Progenitor cell of endocrine pancreas (in vitro differentiated cells): ENCODE measurements at regions not wholly inside any gene's neighbourhood (a gene's known extent, or its start where the extent isn't known, plus 50 kb on each side); places are given as distances from the start of the nearest gene placed in this dataset.
A peak's percentile ranks its signal among the peaks of the same experiment; 100 is the strongest.

Experiments used
- DNase-seq: peaks from one replicate; pipeline ENCODE4 v3.0.0; 2021; ENCODE audit warnings: low spot score; ENCODE audit not compliant: unreplicated experiment
- H3K27ac Mint-ChIP-seq: 2 replicates; pipeline ENCODE4 v1.8.0; 2021; ENCODE audit warnings: mild to moderate bottlenecking, moderate library complexity, mixed read lengths
- H3K27me3 Mint-ChIP-seq: 2 replicates; pipeline ENCODE4 v1.8.0; 2021; ENCODE audit warnings: mixed read lengths
- H3K36me3 Mint-ChIP-seq: 2 replicates; pipeline ENCODE4 v1.8.0; 2022; ENCODE audit warnings: mixed read lengths; ENCODE audit not compliant: insufficient read depth
- H3K4me1 Mint-ChIP-seq: 2 replicates; pipeline ENCODE4 v1.8.0; 2021; ENCODE audit warnings: low read depth, mixed read lengths
- H3K4me3 Mint-ChIP-seq: 2 replicates; pipeline ENCODE4 v1.8.0; 2021; ENCODE audit warnings: low read depth, mild to moderate bottlenecking, moderate library complexity, mixed read lengths
- H3K9me3 Mint-ChIP-seq: 2 replicates; pipeline ENCODE4 v1.8.0; 2021; ENCODE audit warnings: low read depth, mixed read lengths
- CTCF ChIP-seq: fragments of 200-600 bp; sonication (generic); IDR thresholded peaks from one replicate; pipeline ENCODE4 v1.5.0; 2021; ENCODE audit warnings: antibody characterized with exemption, mild to moderate bottlenecking; ENCODE audit not compliant: unreplicated experiment

DNA sequence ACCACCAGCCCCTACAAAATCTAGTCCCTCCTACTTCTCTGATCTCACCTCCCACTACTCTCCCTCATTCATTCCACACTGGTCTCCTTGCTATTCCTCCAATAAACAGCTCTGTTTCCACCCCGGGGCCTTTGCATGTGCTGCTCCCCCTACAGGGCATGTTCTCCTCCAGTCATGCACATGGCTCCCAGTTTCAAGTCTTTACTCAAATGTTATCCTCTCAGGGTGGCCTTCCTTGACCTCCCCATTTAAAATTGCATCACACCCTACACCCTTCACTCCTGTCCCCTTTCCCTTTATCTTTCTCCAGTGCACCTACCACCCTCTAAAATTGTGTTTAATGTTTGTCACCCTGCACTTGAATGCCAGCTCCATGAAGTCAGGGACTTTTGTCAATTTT lies 174.5 kb downstream of the MRPL14 start:
- Mint-ChIP-seq H3K9me3 (peaks cover 6% of the 10 kb centered on the region), H3K27me3 (no peaks in the 10 kb centered on the region), H3K27ac (no peak overlapping the region), H3K4me3 (no peak overlapping the region), H3K4me1 (peaks cover 9% of the 10 kb centered on the region), H3K36me3 (no peaks in the 10 kb centered on the region)
- DNase-seq: no peak
- peak; percentile 23 for TF ChIP-seq CTCF

DNA sequence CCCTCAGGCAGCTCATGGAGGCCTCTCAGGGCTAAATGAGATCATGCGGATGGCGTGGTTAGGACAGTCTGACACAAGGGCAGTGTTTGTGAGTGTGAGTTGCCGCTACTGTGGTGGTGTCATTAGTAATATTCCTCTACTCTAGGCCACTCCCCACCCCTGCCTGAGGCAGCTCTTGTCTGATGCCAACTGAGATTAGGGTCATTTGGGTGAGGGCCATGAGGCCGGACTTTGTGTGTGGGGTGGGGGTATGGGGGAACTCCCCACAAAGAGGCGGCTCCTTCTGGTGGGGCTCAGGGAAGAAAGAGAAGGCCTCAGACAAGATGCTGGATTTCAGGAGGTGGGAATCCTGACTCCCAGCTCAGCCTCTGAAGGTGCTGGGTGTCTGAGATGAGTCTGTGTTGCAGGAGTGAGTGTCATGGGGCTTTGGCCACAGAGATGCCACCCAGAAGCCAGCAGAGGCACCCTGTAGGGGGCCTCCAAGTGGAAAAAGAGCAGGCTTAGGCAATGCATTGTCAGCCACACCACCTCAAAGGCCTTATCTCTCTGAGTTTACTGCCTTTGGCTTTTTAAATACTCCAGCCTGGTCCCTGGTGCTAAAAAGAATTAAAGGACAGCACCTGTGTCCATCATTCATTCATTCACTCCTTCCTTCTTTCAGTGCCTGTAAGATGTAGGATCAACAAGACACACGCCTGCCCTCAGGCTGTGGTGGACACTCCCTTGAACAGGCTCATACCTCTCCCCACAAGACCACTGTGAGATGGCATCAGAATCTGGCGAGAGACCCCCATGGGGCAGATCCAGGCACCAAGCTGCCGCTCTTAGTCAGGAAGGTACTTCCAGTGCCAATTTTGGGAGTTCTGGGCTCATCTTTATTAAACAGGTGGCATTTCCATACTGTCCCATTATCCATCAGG lies 175.2 kb downstream of the MRPL14 start:
- peaks cover 9% of the 10 kb centered on the region for H3K4me1 Mint-ChIP-seq
- no peaks in the 10 kb centered on the region for H3K27me3 Mint-ChIP-seq
- no peak overlapping the region for H3K4me3 Mint-ChIP-seq
- H3K27ac Mint-ChIP-seq: no peak overlapping the region
- H3K9me3 Mint-ChIP-seq: peaks cover 6% of the 10 kb centered on the region
- TF ChIP-seq CTCF: no peak
- no peak for DNase-seq
- H3K36me3 Mint-ChIP-seq: no peaks in the 10 kb centered on the region

GRCh38 chr6:43951063-43951755 lies 176.0 kb downstream of the MRPL14 start:
- Mint-ChIP-seq H3K9me3 (peaks cover 1% of the 10 kb centered on the region), H3K4me1 (peaks cover 9% of the 10 kb centered on the region), H3K36me3 (no peaks in the 10 kb centered on the region), H3K27me3 (no peaks in the 10 kb centered on the region), H3K27ac (no peak overlapping the region), H3K4me3 (no peak overlapping the region)
- DNase-seq: peak; percentile 59
- peak; percentile 78 for TF ChIP-seq CTCF

DNA sequence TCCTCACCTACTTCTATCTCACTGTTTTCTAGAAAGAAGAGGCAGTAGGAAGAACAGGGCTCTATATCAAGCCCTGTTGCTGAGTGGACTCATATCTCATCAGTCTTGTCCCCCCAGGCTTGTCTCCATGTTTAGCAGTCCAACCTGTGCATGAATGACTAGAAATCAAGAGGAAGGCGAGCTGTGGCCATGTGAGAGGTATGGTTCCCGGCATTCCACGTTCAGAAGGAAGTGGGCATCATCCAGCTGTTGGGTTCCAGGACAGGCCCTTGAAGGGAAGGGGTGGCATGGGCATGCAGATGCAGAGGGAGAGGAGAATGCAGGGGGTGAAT lies 176.6 kb downstream of the MRPL14 start:
- Mint-ChIP-seq H3K27ac (no peak overlapping the region), H3K27me3 (no peaks in the 10 kb centered on the region), H3K4me3 (no peak overlapping the region), H3K4me1 (peaks cover 9% of the 10 kb centered on the region), H3K9me3 (no peaks in the 10 kb centered on the region), H3K36me3 (no peaks in the 10 kb centered on the region)
- TF ChIP-seq CTCF: no peak
- no peak for DNase-seq

DNA sequence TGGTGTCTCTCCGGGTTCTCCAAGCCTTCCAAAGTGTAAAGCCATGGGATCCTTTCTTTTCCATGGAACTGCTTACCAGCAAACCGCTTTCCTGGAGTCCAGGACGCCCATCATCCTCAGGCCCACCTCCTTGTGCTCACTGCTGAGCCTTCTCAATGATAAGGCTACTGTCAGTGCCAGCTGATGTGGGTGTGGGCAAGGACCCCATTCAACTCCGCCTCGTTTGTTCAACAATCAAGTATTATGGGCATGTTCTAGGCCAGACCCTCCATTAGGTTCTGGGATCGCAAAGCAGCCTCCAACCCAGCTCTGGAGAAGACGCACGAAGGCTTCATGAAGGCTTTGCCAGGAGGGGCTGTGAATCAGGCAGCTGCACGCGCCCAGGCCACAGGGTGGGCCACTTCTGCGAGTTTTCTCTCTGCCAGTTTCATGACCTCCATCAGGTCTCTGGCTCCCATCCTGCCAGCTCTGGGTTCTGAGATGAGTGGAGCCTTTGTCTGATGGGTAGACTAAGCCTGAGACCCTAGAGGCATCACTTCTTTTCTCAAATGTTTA lies 177.1 kb downstream of the MRPL14 start:
- Mint-ChIP-seq H3K36me3 (no peaks in the 10 kb centered on the region), H3K27ac (no peak overlapping the region)

More for the DNA sequence above, 177.1 kb downstream of the MRPL14 start:
- TF ChIP-seq CTCF: no peak
- H3K27me3 Mint-ChIP-seq: no peaks in the 10 kb centered on the region
- no peaks in the 10 kb centered on the region for H3K9me3 Mint-ChIP-seq
- peaks cover 9% of the 10 kb centered on the region for H3K4me1 Mint-ChIP-seq
- DNase-seq: no peak
- H3K4me3 Mint-ChIP-seq: no peak overlapping the region
